IPS-15b (cell line): ENCODE measurements at regions not wholly inside any gene's neighbourhood (a gene's known extent, or its start where the extent isn't known, plus 50 kb on each side); places are given as distances from the start of the nearest gene placed in this dataset.
"Not testable (repeated sequence)": the region's sequence is repeated elsewhere in the genome, so short reads cannot be mapped to it uniquely, and the experiment has no call there.

Experiments used
- H3K27me3 ChIP-seq: one replicate; pipeline ENCODE4 v1.6.1; 2013; ENCODE audit warnings: low read length; ENCODE audit not compliant: control insufficient read depth, insufficient read depth
- H3K36me3 ChIP-seq: one replicate; pipeline ENCODE4 v1.6.1; 2013; ENCODE audit warnings: low read length; ENCODE audit not compliant: control insufficient read depth, insufficient read depth
- H3K4me1 ChIP-seq: one replicate; pipeline ENCODE4 v1.6.1; 2013; ENCODE audit warnings: mild to moderate bottlenecking, low read length; ENCODE audit not compliant: control insufficient read depth, insufficient read depth
- H3K4me3 ChIP-seq: one replicate; pipeline ENCODE4 v1.5.1; 2013; ENCODE audit warnings: low read depth, low read length
- H3K9ac ChIP-seq: one replicate; pipeline ENCODE4 v1.6.1; 2013; ENCODE audit warnings: low read depth, mild to moderate bottlenecking, low read length
- H3K9me3 ChIP-seq: one replicate; pipeline ENCODE4 v1.6.1; 2013; ENCODE audit warnings: mild to moderate bottlenecking, low read length; ENCODE audit not compliant: control insufficient read depth, insufficient read depth

DNA sequence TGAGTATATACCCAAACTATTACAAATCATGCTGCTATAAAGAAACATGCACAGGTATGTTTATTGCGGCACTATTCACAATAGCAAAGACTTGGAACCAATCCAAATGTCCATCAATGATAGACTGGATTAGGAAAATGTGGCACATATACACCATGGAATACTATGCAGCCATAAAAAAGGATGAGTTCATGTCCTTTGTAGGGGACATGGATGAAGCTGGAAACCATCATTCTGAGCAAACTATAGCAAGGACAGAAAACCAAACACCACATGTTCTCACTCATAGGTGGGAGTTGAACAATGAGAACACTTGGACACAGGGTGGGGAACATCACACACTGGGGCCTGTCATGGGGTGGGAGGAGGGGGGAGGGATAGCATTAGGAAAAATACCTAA, 672.7 kb upstream of the CTNND2 start:
- H3K27me3 ChIP-seq, H3K4me3 ChIP-seq, H3K9me3 ChIP-seq, H3K4me1 ChIP-seq, H3K9ac ChIP-seq, H3K36me3 ChIP-seq: not testable (repeated sequence)

- not testable (repeated sequence) for H3K36me3 ChIP-seq, H3K4me3 ChIP-seq, H3K9me3 ChIP-seq, H3K4me1 ChIP-seq, H3K27me3 ChIP-seq, H3K9ac ChIP-seq
Measured at GRCh38 chr5:12574298-12575093, 670.2 kb upstream of the CTNND2 start.

DNA sequence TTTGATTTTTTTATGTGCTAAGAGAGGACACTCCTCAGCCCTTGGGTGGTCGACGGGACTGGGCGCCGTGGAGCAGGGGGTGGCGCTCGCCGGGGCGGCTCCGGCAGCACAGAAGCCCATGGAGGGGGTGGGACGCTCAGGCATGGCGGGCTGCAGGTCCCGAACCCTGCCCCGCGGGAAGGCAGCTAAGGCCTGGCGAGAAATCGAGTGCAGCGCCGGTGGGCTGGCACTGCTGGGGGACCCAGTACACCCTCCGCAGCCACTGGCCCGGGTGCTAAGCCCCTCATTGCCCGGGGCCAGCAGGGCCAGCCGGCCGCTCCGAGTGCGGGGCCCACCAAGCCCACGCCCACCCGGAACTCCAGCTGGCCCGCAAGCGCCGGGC, 669.7 kb upstream of the CTNND2 start:
- H3K4me3 ChIP-seq, H3K9me3 ChIP-seq, H3K36me3 ChIP-seq, H3K27me3 ChIP-seq, H3K9ac ChIP-seq, H3K4me1 ChIP-seq: not testable (repeated sequence)

- Histone ChIP-seq H3K27me3 (no peaks in the 10 kb centered on the region), H3K9me3 (no peaks in the 10 kb centered on the region), H3K4me1 (no peaks in the 10 kb centered on the region), H3K36me3 (no peaks in the 10 kb centered on the region), H3K9ac (no peak overlapping the region), H3K4me3 (no peak overlapping the region)
Measured at GRCh38 chr5:12570688-12571087, 666.4 kb upstream of the CTNND2 start.

DNA sequence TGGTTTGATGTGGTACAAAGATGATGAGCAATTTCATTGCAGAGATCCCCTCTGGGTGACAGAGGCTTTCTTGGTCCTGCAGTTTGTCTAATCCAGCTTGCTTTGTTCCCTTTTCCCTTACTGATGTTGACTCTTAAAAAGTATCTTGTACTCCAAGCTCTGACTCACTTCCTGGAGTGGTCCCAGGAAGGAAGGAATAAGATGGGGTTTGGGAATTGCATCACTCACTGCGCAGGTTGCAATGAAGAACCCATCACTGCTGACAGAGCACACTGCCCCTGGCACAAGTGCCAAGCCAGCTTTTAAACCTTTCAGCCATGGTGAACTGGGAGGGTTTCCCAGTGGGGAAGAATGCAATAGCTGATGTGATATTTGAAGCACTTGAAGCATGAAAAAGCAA, 662.2 kb upstream of the CTNND2 start:
- no peaks in the 10 kb centered on the region for H3K4me1 ChIP-seq
- H3K9ac ChIP-seq = no peak overlapping the region
- no peak overlapping the region for H3K4me3 ChIP-seq
- H3K36me3 ChIP-seq = no peaks in the 10 kb centered on the region
- no peaks in the 10 kb centered on the region for H3K27me3 ChIP-seq
- no peaks in the 10 kb centered on the region for H3K9me3 ChIP-seq

DNA sequence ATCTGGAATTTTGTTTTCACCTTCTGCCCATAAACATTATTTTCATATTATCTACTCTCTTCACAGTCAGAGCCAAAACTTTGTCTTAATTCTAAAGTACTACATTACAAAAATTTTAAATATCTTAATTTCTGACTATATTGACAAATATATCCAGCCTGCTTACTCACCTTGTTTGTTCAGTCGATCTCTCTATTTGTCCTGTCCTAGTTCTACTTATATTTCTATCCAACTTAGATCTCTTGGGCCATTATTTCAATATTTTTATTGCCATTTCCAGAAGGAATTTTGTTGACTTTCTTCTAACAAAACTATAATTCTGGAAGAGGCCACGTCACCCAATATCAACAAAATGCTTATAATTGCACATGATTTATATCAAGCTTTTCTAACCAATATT, 652.8 kb upstream of the CTNND2 start:
- Histone ChIP-seq H3K36me3 (no peaks in the 10 kb centered on the region), H3K9me3 (no peaks in the 10 kb centered on the region), H3K4me1 (no peaks in the 10 kb centered on the region), H3K9ac (no peak overlapping the region), H3K27me3 (no peaks in the 10 kb centered on the region), H3K4me3 (no peak overlapping the region)

- Histone ChIP-seq H3K4me3 (no peak overlapping the region), H3K9me3 (no peaks in the 10 kb centered on the region), H3K27me3 (no peaks in the 10 kb centered on the region), H3K4me1 (no peaks in the 10 kb centered on the region), H3K36me3 (no peaks in the 10 kb centered on the region), H3K9ac (no peak overlapping the region)
Measured at GRCh38 chr5:12526113-12526512, 621.9 kb upstream of the CTNND2 start.

DNA sequence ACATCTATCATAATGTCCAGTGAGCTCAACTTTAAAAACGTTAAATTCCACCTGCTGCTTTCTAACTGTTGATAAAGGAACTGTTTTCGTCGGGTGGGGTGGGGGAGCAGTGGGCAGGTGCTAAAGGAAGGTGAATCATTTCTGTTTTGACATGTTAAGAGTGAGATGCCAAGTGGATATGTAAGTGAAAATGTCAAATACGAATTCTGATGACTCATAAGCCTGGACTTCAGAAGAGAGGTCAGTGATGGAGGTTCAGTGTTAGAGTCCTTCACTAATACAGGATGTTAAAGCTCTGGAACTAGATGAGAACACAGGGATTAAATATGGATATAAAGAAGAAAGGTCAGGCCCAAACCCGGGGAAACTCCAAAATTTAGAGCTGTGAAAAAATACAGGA, 617.9 kb upstream of the CTNND2 start:
- no peak overlapping the region for H3K9ac ChIP-seq
- H3K36me3 ChIP-seq = no peaks in the 10 kb centered on the region
- H3K27me3 ChIP-seq = no peaks in the 10 kb centered on the region
- no peaks in the 10 kb centered on the region for H3K4me1 ChIP-seq
- no peak overlapping the region for H3K4me3 ChIP-seq
- peaks cover 4% of the 10 kb centered on the region for H3K9me3 ChIP-seq

DNA sequence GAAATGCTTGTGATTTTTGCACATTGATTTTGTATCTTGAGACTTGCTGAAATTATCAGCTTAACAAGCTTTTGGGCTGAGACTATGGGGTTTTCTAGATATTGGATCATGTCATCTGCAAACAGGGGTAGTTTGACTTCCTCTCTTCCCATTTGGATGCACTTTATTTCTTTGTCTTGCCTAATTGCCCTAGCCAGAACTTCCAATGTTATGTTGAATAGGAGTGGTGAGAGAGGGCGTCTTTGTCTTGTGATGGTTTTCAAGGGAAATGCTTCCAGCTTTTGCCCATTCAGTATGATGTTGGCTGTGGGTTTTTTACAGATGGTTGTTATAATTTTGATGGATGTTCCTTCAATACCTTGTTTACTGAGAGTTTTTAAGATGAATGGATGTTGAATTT, 600.7 kb upstream of the CTNND2 start:
- not testable (repeated sequence) for H3K36me3 ChIP-seq, H3K9ac ChIP-seq, H3K4me1 ChIP-seq, H3K4me3 ChIP-seq, H3K27me3 ChIP-seq, H3K9me3 ChIP-seq

DNA sequence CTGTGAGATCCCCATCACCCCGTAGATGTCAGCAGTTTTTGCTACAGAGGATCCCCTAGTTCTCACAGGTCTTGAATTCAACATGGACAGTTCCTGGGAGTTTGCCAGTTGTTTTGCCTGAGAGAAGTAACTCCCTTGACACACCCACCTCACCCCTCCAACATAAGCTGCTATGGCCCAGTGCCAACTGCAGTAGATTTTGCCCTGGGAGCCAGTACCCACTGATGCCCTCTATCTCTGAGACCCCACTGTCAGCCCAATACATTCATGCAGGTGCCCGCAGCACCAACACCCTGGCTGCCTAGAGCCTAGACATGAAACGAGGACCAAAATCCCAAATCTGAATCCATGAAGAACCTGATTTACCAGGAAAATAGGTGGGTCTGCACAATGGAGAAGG, 583.9 kb upstream of the CTNND2 start:
- H3K9me3 ChIP-seq = no peaks in the 10 kb centered on the region
- H3K36me3 ChIP-seq = no peaks in the 10 kb centered on the region
- no peaks in the 10 kb centered on the region for H3K27me3 ChIP-seq
- H3K4me1 ChIP-seq = no peaks in the 10 kb centered on the region
- no peak overlapping the region for H3K9ac ChIP-seq
- no peak overlapping the region for H3K4me3 ChIP-seq

GRCh38 chr5:12480487-12480886, 576.2 kb upstream of the CTNND2 start:
- H3K9me3 ChIP-seq = no peaks in the 10 kb centered on the region
- H3K36me3 ChIP-seq = no peaks in the 10 kb centered on the region

GRCh38 chr5:12477554-12477953, 573.3 kb upstream of the CTNND2 start:
- Histone ChIP-seq H3K36me3 (no peaks in the 10 kb centered on the region), H3K27me3 (no peaks in the 10 kb centered on the region), H3K9me3 (no peaks in the 10 kb centered on the region), H3K4me3 (no peak overlapping the region), H3K9ac (no peak overlapping the region), H3K4me1 (no peaks in the 10 kb centered on the region)

More at GRCh38 chr5:12480487-12480886, 576.2 kb upstream of the CTNND2 start:
- H3K4me1 ChIP-seq = no peaks in the 10 kb centered on the region
- no peak overlapping the region for H3K9ac ChIP-seq
- no peak overlapping the region for H3K4me3 ChIP-seq
- no peaks in the 10 kb centered on the region for H3K27me3 ChIP-seq
